SK-N-SH treated with all-trans-retinoic acid at 6 μM for 48 hours (cell line): ENCODE measurements at regions not wholly inside any gene's neighbourhood (a gene's known extent, or its start where the extent isn't known, plus 50 kb on each side); places are given as distances from the start of the nearest gene placed in this dataset.
"Not testable (repeated sequence)": the region's sequence is repeated elsewhere in the genome, so short reads cannot be mapped to it uniquely, and the experiment has no call there.

Experiments
- ATAC-seq: fragments of 200-7000 bp; cut with Tn5 transposase; 3 replicates; pipeline ENCODE4 v1.9.1; 2020; ENCODE audit warnings: mild to moderate bottlenecking, moderate library complexity
- ARNTL ChIP-seq: fragments of 450-650 bp; formaldehyde crosslinking; IDR thresholded peaks from 2 replicates; pipeline ENCODE4 v1.5.0; 2020; ENCODE audit warnings: low read depth, mild to moderate bottlenecking, moderate library complexity, borderline replicate concordance
- BACH2 ChIP-seq: fragments of 250-450 bp; sonication (Bioruptor Pico); IDR thresholded peaks from 2 replicates; pipeline ENCODE4 v1.9.0; 2021; ENCODE audit warnings: mild to moderate bottlenecking, borderline replicate concordance
- ESRRG ChIP-seq: fragments of 250-450 bp; sonication (Bioruptor Pico); IDR thresholded peaks from 2 replicates; pipeline ENCODE4 v1.6.1; 2021; ENCODE audit warnings: mild to moderate bottlenecking
- GLIS3 ChIP-seq: fragments of 250-450 bp; sonication (Bioruptor Pico); IDR thresholded peaks from 2 replicates; pipeline ENCODE4 v1.5.0; 2020; ENCODE audit warnings: mild to moderate bottlenecking, moderate library complexity
- ISL1 ChIP-seq: fragments of 250-450 bp; sonication (Bioruptor Pico); IDR thresholded peaks from 2 replicates; pipeline ENCODE4 v2.1.2; 2022; ENCODE audit warnings: mild to moderate bottlenecking, moderate library complexity
- OSR1 ChIP-seq: fragments of 250-450 bp; sonication (Bioruptor Pico); IDR thresholded peaks from 2 replicates; pipeline ENCODE4 v1.8.0; 2022; ENCODE audit warnings: moderate library complexity, mild to moderate bottlenecking, inconsistent platforms
- PPARA ChIP-seq: fragments of 250-450 bp; sonication (Bioruptor Pico); IDR thresholded peaks from 2 replicates; pipeline ENCODE4 v1.5.0; 2020; ENCODE audit warnings: mild to moderate bottlenecking, borderline replicate concordance
- SNAI2 ChIP-seq: fragments of 250-450 bp; sonication (Bioruptor Pico); IDR thresholded peaks from 2 replicates; pipeline ENCODE4 v1.5.0; 2020; ENCODE audit warnings: mild to moderate bottlenecking, moderate library complexity
- TCF4 ChIP-seq: fragments of 250-450 bp; sonication (Bioruptor Pico); IDR thresholded peaks from 2 replicates; pipeline ENCODE4 v1.8.0; 2021; ENCODE audit warnings: mild to moderate bottlenecking, moderate library complexity, borderline replicate concordance
- TOX ChIP-seq: fragments of 250-450 bp; sonication (Bioruptor Pico); IDR thresholded peaks from 2 replicates; pipeline ENCODE4 v1.8.0; 2021; ENCODE audit warnings: mild to moderate bottlenecking, moderate library complexity, borderline replicate concordance
- ZC3H10 ChIP-seq: fragments of 250-450 bp; sonication (Bioruptor Pico); IDR thresholded peaks from 2 replicates; pipeline ENCODE4 v1.5.1; 2021; ENCODE audit warnings: mild to moderate bottlenecking, moderate library complexity
- ZNF565 ChIP-seq: fragments of 450-650 bp; formaldehyde crosslinking; conservative IDR thresholded peaks from 2 replicates; pipeline ENCODE4 v1.5.0; 2020; ENCODE audit warnings: low read depth, mild to moderate bottlenecking, moderate library complexity
- ZNF70 ChIP-seq: fragments of 450-650 bp; formaldehyde crosslinking; IDR thresholded peaks from 2 replicates; pipeline ENCODE4 v1.5.0; 2020; ENCODE audit warnings: mild to moderate bottlenecking, moderate library complexity
- ZNF8 ChIP-seq: fragments of 450-650 bp; formaldehyde crosslinking; IDR thresholded peaks from 2 replicates; pipeline ENCODE4 v1.5.0; 2020; ENCODE audit warnings: mild to moderate bottlenecking, moderate library complexity
- TF ChIP-seq, protein P1 (sequence below): fragments of 250-450 bp; sonication (Bioruptor Pico); IDR thresholded peaks from 2 replicates; pipeline ENCODE4 v1.5.1; 2020; ENCODE audit warnings: low read depth, mild to moderate bottlenecking, moderate library complexity
- TF ChIP-seq, protein P2 (sequence below): fragments of 250-450 bp; sonication (Bioruptor Pico); IDR thresholded peaks from 2 replicates; pipeline ENCODE4 v1.5.1; 2021; ENCODE audit warnings: mild to moderate bottlenecking, moderate library complexity
- TF ChIP-seq, protein P3 (sequence below): fragments of 250-450 bp; sonication (Bioruptor Pico); IDR thresholded peaks from 2 replicates; pipeline ENCODE4 v1.8.0; 2021; ENCODE audit warnings: low read depth, mild to moderate bottlenecking, moderate library complexity, borderline replicate concordance
- TF ChIP-seq, protein P4 (sequence below): fragments of 250-450 bp; sonication (Bioruptor Pico); IDR thresholded peaks from 2 replicates; pipeline ENCODE4 v1.5.0; 2020; ENCODE audit warnings: mild to moderate bottlenecking, moderate library complexity
- TF ChIP-seq, protein P5 (sequence below): fragments of 250-450 bp; sonication (Bioruptor Pico); IDR thresholded peaks from 2 replicates; pipeline ENCODE4 v1.8.0; 2020; ENCODE audit warnings: mild to moderate bottlenecking, moderate library complexity, borderline replicate concordance

DNA sequence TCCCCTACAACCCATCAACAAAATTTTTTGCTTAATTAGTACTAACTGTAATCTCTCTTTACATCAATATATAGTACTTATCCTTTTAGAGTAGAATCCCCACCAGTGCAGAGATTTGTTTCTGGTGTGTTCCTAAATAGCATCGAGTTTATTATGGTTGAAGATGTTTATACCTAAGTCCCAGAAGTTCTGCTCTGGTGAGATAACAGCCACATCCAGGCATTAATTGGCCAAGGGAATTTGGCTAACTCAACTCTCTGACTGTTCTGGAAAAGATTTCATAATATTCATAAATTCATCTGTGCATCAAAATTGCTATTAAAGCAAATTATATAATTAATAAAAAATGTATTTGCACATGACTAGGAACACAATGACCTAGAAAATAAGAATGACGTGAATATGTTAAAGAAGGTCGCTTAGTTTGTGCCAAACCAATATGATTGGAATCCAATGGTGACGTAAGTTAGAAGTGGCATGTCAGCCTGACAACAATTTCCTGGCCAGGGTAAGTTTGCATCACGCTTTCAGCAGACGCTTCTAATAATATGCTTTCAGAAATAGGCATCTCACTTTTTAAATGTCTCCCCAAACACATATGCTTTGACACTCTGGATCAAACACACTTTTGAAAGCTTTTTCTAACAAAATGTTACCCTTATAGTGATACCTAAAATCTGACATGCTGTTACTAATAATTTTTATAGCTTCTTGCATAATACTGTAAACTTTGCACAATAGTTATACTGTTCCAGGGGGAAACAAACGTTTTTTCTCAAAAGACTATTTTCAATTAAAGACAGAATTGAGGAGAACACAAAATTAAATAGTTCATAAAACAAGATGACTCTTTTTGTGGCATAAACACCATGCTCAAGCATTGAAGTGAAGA is 236.7 kb downstream of the TENT5A start:
- TF ChIP-seq SNAI2 (CRISPR knock-in tag) (no peak), ZNF565 (CRISPR knock-in tag) (no peak), PPARA (CRISPR knock-in tag) (no peak), ESRRG (CRISPR knock-in tag) (no peak), BACH2 (CRISPR knock-in tag) (no peak), ZNF70 (CRISPR knock-in tag) (no peak), TCF4 (no peak), GLIS3 (CRISPR knock-in tag) (no peak)
- TF ChIP-seq, protein P1, sequence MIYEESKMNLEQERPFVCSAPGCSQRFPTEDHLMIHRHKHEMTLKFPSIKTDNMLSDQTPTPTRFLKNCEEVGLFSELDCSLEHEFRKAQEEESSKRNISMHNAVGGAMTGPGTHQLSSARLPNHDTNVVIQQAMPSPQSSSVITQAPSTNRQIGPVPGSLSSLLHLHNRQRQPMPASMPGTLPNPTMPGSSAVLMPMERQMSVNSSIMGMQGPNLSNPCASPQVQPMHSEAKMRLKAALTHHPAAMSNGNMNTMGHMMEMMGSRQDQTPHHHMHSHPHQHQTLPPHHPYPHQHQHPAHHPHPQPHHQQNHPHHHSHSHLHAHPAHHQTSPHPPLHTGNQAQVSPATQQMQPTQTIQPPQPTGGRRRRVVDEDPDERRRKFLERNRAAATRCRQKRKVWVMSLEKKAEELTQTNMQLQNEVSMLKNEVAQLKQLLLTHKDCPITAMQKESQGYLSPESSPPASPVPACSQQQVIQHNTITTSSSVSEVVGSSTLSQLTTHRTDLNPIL (CRISPR knock-in tag) = no peak
- TF ChIP-seq, protein P2, sequence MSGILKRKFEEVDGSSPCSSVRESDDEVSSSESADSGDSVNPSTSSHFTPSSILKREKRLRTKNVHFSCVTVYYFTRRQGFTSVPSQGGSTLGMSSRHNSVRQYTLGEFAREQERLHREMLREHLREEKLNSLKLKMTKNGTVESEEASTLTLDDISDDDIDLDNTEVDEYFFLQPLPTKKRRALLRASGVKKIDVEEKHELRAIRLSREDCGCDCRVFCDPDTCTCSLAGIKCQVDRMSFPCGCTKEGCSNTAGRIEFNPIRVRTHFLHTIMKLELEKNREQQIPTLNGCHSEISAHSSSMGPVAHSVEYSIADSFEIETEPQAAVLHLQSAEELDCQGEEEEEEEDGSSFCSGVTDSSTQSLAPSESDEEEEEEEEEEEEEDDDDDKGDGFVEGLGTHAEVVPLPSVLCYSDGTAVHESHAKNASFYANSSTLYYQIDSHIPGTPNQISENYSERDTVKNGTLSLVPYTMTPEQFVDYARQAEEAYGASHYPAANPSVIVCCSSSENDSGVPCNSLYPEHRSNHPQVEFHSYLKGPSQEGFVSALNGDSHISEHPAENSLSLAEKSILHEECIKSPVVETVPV (CRISPR knock-in tag) = no peak
- TF ChIP-seq, protein P3, sequence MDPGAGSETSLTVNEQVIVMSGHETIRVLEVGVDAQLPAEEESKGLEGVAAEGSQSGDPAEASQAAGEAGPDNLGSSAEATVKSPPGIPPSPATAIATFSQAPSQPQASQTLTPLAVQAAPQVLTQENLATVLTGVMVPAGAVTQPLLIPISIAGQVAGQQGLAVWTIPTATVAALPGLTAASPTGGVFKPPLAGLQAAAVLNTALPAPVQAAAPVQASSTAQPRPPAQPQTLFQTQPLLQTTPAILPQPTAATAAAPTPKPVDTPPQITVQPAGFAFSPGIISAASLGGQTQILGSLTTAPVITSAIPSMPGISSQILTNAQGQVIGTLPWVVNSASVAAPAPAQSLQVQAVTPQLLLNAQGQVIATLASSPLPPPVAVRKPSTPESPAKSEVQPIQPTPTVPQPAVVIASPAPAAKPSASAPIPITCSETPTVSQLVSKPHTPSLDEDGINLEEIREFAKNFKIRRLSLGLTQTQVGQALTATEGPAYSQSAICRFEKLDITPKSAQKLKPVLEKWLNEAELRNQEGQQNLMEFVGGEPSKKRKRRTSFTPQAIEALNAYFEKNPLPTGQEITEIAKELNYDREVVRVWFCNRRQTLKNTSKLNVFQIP (CRISPR knock-in tag) = no peak
- TF ChIP-seq, protein P4, sequence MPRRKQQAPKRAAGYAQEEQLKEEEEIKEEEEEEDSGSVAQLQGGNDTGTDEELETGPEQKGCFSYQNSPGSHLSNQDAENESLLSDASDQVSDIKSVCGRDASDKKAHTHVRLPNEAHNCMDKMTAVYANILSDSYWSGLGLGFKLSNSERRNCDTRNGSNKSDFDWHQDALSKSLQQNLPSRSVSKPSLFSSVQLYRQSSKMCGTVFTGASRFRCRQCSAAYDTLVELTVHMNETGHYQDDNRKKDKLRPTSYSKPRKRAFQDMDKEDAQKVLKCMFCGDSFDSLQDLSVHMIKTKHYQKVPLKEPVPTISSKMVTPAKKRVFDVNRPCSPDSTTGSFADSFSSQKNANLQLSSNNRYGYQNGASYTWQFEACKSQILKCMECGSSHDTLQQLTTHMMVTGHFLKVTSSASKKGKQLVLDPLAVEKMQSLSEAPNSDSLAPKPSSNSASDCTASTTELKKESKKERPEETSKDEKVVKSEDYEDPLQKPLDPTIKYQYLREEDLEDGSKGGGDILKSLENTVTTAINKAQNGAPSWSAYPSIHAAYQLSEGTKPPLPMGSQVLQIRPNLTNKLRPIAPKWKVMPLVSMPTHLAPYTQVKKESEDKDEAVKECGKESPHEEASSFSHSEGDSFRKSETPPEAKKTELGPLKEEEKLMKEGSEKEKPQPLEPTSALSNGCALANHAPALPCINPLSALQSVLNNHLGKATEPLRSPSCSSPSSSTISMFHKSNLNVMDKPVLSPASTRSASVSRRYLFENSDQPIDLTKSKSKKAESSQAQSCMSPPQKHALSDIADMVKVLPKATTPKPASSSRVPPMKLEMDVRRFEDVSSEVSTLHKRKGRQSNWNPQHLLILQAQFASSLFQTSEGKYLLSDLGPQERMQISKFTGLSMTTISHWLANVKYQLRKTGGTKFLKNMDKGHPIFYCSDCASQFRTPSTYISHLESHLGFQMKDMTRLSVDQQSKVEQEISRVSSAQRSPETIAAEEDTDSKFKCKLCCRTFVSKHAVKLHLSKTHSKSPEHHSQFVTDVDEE (CRISPR knock-in tag) = no peak
- no peak for ATAC-seq

DNA sequence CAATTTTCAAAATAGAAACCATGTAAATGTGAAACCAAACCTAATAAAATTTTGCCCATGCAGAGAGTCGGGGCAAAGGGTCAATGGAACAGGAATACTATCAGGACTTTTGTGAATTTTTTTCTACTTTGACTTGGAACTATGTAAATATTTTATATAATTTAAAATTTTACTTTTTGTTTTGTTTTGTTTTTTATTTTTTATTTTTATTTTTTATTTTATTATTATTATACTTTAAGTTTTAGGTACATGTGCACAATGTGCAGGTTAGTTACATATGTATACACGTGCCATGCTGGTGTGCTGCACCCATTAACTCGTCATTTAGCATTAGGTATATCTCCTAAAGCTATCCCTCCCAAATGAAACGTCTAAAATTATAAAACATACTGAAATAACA is 238.3 kb downstream of the TENT5A start:
- not testable (repeated sequence) for ATAC-seq

DNA sequence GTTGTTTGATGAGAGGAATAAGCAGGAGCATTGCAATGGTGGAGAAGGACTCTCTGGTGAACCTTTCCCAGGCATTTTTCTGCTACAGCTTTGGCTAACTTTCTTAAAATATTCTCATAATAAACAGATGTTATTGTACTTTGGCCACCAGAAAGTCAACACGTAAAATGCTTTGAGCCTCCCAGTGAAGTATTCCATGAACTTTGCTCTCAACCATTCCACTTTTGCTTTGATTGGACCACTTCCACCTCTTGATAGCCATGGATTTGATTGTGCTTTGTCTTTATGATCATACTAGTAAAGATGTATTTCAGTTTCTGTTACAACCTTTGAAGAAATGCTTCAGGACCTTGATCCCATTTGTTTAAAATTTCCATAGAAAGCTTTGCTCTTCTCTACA is 241.1 kb downstream of the TENT5A start:
- no peak for ATAC-seq
- TF ChIP-seq ZNF565 (CRISPR knock-in tag) (no peak), SNAI2 (CRISPR knock-in tag) (no peak), ZNF70 (CRISPR knock-in tag) (no peak), OSR1 (CRISPR knock-in tag) (no peak), TCF4 (no peak), ISL1 (CRISPR knock-in tag) (no peak), TOX (CRISPR knock-in tag) (no peak), ZC3H10 (CRISPR knock-in tag) (no peak), ARNTL (CRISPR knock-in tag) (no peak), BACH2 (CRISPR knock-in tag) (no peak), ZNF8 (no peak)
- TF ChIP-seq, protein P3 (CRISPR knock-in tag) = no peak
- TF ChIP-seq, protein P1 (CRISPR knock-in tag) = no peak
- TF ChIP-seq, protein P2 (CRISPR knock-in tag) = no peak
- TF ChIP-seq, protein P5, sequence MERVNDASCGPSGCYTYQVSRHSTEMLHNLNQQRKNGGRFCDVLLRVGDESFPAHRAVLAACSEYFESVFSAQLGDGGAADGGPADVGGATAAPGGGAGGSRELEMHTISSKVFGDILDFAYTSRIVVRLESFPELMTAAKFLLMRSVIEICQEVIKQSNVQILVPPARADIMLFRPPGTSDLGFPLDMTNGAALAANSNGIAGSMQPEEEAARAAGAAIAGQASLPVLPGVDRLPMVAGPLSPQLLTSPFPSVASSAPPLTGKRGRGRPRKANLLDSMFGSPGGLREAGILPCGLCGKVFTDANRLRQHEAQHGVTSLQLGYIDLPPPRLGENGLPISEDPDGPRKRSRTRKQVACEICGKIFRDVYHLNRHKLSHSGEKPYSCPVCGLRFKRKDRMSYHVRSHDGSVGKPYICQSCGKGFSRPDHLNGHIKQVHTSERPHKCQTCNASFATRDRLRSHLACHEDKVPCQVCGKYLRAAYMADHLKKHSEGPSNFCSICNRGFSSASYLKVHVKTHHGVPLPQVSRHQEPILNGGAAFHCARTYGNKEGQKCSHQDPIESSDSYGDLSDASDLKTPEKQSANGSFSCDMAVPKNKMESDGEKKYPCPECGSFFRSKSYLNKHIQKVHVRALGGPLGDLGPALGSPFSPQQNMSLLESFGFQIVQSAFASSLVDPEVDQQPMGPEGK = no peak
